MM.1S (cell line): ENCODE measurements at regions not wholly inside any gene's neighbourhood (a gene's known extent, or its start where the extent isn't known, plus 50 kb on each side); places are given as distances from the start of the nearest gene placed in this dataset.

Experiments
- DNase-seq: peaks from one replicate; pipeline ENCODE4 v3.0.0-alpha.2; 2015
- H2AFZ ChIP-seq: fragments of 300-600 bp; sonication (generic); 2 replicates; pipeline ENCODE4 v1.6.0; 2016; ENCODE audit warnings: antibody characterized with exemption, low read length
- H3F3A ChIP-seq: fragments of 300-600 bp; sonication (generic); 2 replicates; pipeline ENCODE4 v1.6.1; 2016; ENCODE audit warnings: mild to moderate bottlenecking, antibody characterized with exemption, low read length, moderate library complexity, mixed read lengths; ENCODE audit not compliant: insufficient read depth
- H3K27ac ChIP-seq: fragments of 300-600 bp; sonication (generic); 2 replicates; pipeline ENCODE4 v1.5.1; 2016; ENCODE audit warnings: mild to moderate bottlenecking, low read length
- H3K27me3 ChIP-seq: fragments of 300-600 bp; sonication (generic); replicated peaks from 2 replicates; pipeline ENCODE4 v1.6.0; 2016; ENCODE audit warnings: low read length; ENCODE audit not compliant: insufficient read depth
- H3K36me3 ChIP-seq: fragments of 300-600 bp; sonication (generic); replicated peaks from 2 replicates; pipeline ENCODE4 v1.6.1; 2016; ENCODE audit warnings: mild to moderate bottlenecking, low read length, mixed read lengths; ENCODE audit not compliant: insufficient read depth
- H3K4me1 ChIP-seq: fragments of 300-600 bp; sonication (generic); 2 replicates; pipeline ENCODE4 v1.6.1; 2016; ENCODE audit warnings: low read length, mixed read lengths
- H3K4me2 ChIP-seq: fragments of 300-600 bp; sonication (generic); 2 replicates; pipeline ENCODE4 v1.6.0; 2016; ENCODE audit warnings: low read depth, low read length
- H3K4me3 ChIP-seq: fragments of 300-600 bp; sonication (generic); 2 replicates; pipeline ENCODE4 v1.5.1; 2016; ENCODE audit warnings: low read length, mixed read lengths
- H3K79me2 ChIP-seq: fragments of 300-600 bp; sonication (generic); 2 replicates; pipeline ENCODE4 v1.6.1; 2016; ENCODE audit warnings: mixed run types, low read length, mixed read lengths
- H3K9ac ChIP-seq: fragments of 300-600 bp; sonication (generic); 2 replicates; pipeline ENCODE4 v1.6.1; 2016; ENCODE audit warnings: low read length, mixed read lengths
- H3K9me2 ChIP-seq: fragments of 300-600 bp; sonication (generic); replicated peaks from 2 replicates; pipeline ENCODE4 v1.6.1; 2016; ENCODE audit warnings: mild to moderate bottlenecking, low read length, mixed read lengths; ENCODE audit not compliant: insufficient read depth
- H3K9me3 ChIP-seq: fragments of 300-600 bp; sonication (generic); replicated peaks from 2 replicates; pipeline ENCODE4 v1.6.1; 2016; ENCODE audit warnings: mild to moderate bottlenecking, low read length, mixed read lengths; ENCODE audit not compliant: insufficient read depth
- H4K20me1 ChIP-seq: fragments of 300-600 bp; sonication (generic); 2 replicates; pipeline ENCODE4 v1.6.1; 2016; ENCODE audit warnings: mild to moderate bottlenecking, low read length, moderate library complexity, mixed read lengths; ENCODE audit not compliant: insufficient read depth
- CTCF ChIP-seq: fragments of 300-600 bp; sonication (generic); IDR thresholded peaks from 2 replicates; pipeline ENCODE4 v1.5.1; 2016; ENCODE audit warnings: antibody characterized with exemption, low read length, mixed read lengths
- EZH2 ChIP-seq: fragments of 300-600 bp; sonication (generic); optimal IDR thresholded peaks from 2 replicates; pipeline ENCODE3; 2017; ENCODE audit warnings: low read depth, mild to moderate bottlenecking, antibody characterized with exemption, low read length, mixed read lengths
- EZH2phosphoT487 ChIP-seq: fragments of 300-600 bp; sonication (generic); IDR thresholded peaks from 2 replicates; pipeline ENCODE4 v1.6.1; 2018; ENCODE audit warnings: antibody characterized with exemption, low read length

GRCh38 chr4:20348411-20348810 lies 96.7 kb downstream of the SLIT2 start:
- Histone ChIP-seq H3K4me3 (no peak overlapping the region), H3K79me2 (no peaks in the 10 kb centered on the region), H3K9ac (no peak overlapping the region), H3K9me2 (no peaks in the 10 kb centered on the region), H3K27ac (no peak overlapping the region), H4K20me1 (no peaks in the 10 kb centered on the region), H2AFZ (no peak overlapping the region), H3K36me3 (no peaks in the 10 kb centered on the region), H3K27me3 (no peaks in the 10 kb centered on the region), H3F3A (no peaks in the 10 kb centered on the region), H3K9me3 (no peaks in the 10 kb centered on the region), H3K4me2 (no peak overlapping the region), H3K4me1 (no peaks in the 10 kb centered on the region)
- no peak for DNase-seq
- TF ChIP-seq CTCF: no peak
- no peak for TF ChIP-seq EZH2phosphoT487
- no peak for TF ChIP-seq EZH2

GRCh38 chr4:20351360-20352162 lies 99.9 kb downstream of the SLIT2 start:
- DNase-seq: no peak
- H3K4me2 ChIP-seq: no peak overlapping the region
- H3K27ac ChIP-seq: no peak overlapping the region
- H3K27me3 ChIP-seq: no peaks in the 10 kb centered on the region
- H3F3A ChIP-seq: no peaks in the 10 kb centered on the region
- no peaks in the 10 kb centered on the region for H3K36me3 ChIP-seq
- no peak overlapping the region for H3K9ac ChIP-seq
- TF ChIP-seq EZH2 (no peak), CTCF (no peak), EZH2phosphoT487 (no peak)
- H3K79me2 ChIP-seq: no peaks in the 10 kb centered on the region
- no peak overlapping the region for H2AFZ ChIP-seq
- H3K9me2 ChIP-seq: no peaks in the 10 kb centered on the region
- no peaks in the 10 kb centered on the region for H3K9me3 ChIP-seq
- H4K20me1 ChIP-seq: no peaks in the 10 kb centered on the region
- no peak overlapping the region for H3K4me3 ChIP-seq
- no peaks in the 10 kb centered on the region for H3K4me1 ChIP-seq

- no peaks in the 10 kb centered on the region for H3K27me3 ChIP-seq
- no peak for TF ChIP-seq CTCF
- TF ChIP-seq EZH2: no peak
- no peak for TF ChIP-seq EZH2phosphoT487
- no peak overlapping the region for H3K4me3 ChIP-seq
- H4K20me1 ChIP-seq: no peaks in the 10 kb centered on the region
- H3K9me3 ChIP-seq: no peaks in the 10 kb centered on the region
- no peak for DNase-seq
- H3K36me3 ChIP-seq: no peaks in the 10 kb centered on the region
- H3K79me2 ChIP-seq: no peaks in the 10 kb centered on the region
- H3K27ac ChIP-seq: no peak overlapping the region
- H3K9ac ChIP-seq: no peak overlapping the region
- no peaks in the 10 kb centered on the region for H3K9me2 ChIP-seq
- H3K4me1 ChIP-seq: no peaks in the 10 kb centered on the region
- no peaks in the 10 kb centered on the region for H3F3A ChIP-seq
- H2AFZ ChIP-seq: no peak overlapping the region
- no peak overlapping the region for H3K4me2 ChIP-seq
Observed at GRCh38 chr4:20352163-20352431, 100.4 kb downstream of the SLIT2 start.
